IMR-90 (cell line): ENCODE measurements at regions not wholly inside any gene's neighbourhood (a gene's known extent, or its start where the extent isn't known, plus 50 kb on each side); places are given as distances from the start of the nearest gene placed in this dataset.

Experiments used
- ATAC-seq: fragments of 200-7000 bp; cut with Tn5 transposase; 2 replicates; pipeline ENCODE4 v1.9.1; 2020; ENCODE audit warnings: low read depth, mild to moderate bottlenecking, moderate library complexity
- BruUV-seq: library from RNA; stranded (reverse); fragments of 400-500 nt; replicated peaks from 2 replicates; lab custom pipeline; 2021; lab: Mats Ljungman, UMichigan
- CTCF ChIA-PET: fragments of 300-600 bp; formaldehyde crosslinking; extraction: SDS; loops from one replicate; lab custom pipeline; 2021; ENCODE audit warnings: antibody characterized with exemption; lab: Yijun Ruan, JAX
- POLR2A ChIA-PET: fragments of 300-600 bp; sonication (Branson Sonifier 250); formaldehyde crosslinking; loops from one replicate; lab custom pipeline; 2022; ENCODE audit warnings: antibody characterized with exemption; ENCODE audit not compliant: unreplicated experiment; lab: Charles Lee
- DNase-seq: peaks from one replicate; pipeline ENCODE4 v3.0.0; 2013
- H2AFZ ChIP-seq: replicated peaks from 2 replicates; pipeline ENCODE3; 2013; ENCODE audit warnings: low read length, mild to moderate bottlenecking; ENCODE audit not compliant: poor library complexity
- H2AK5ac ChIP-seq: 2 replicates; pipeline ENCODE4 v1.6.1; 2013; ENCODE audit warnings: low read depth, low read length, inconsistent platforms
- H2AK9ac ChIP-seq: replicated peaks from 2 replicates; pipeline ENCODE3; 2013; ENCODE audit warnings: mild to moderate bottlenecking, low read depth, low read length, moderate library complexity; ENCODE audit not compliant: poor library complexity
- H2BK120ac ChIP-seq: 2 replicates; pipeline ENCODE4 v1.6.1; 2013; ENCODE audit warnings: low read depth, low read length, inconsistent platforms
- H2BK15ac ChIP-seq: 3 replicates; pipeline ENCODE4 v1.6.1; 2013; ENCODE audit warnings: low read depth, low read length, inconsistent platforms
- H2BK20ac ChIP-seq: 2 replicates; pipeline ENCODE4 v1.6.1; 2013; ENCODE audit warnings: low read depth, mild to moderate bottlenecking, inconsistent platforms, low read length, moderate library complexity
- H2BK5ac ChIP-seq: 2 replicates; pipeline ENCODE4 v1.6.1; 2013; ENCODE audit warnings: mild to moderate bottlenecking, low read depth, low read length, inconsistent platforms; ENCODE audit not compliant: poor library complexity, severe bottlenecking
- H3K14ac ChIP-seq: replicated peaks from 2 replicates; pipeline ENCODE4 v1.6.1; 2013; ENCODE audit warnings: low read depth, low read length, inconsistent platforms
- H3K18ac ChIP-seq: 2 replicates; pipeline ENCODE4 v1.6.1; 2013; ENCODE audit warnings: low read depth, low read length, control low read depth
- H3K23ac ChIP-seq: 2 replicates; pipeline ENCODE4 v1.6.1; 2013; ENCODE audit warnings: low read depth, low read length, inconsistent platforms
- H3K27ac ChIP-seq: 2 replicates; pipeline ENCODE4 v1.5.1; 2013; ENCODE audit warnings: mild to moderate bottlenecking, control low read depth, low read length; ENCODE audit not compliant: insufficient read depth
- H3K27me3 ChIP-seq: 2 replicates; pipeline ENCODE4 v1.6.1; 2013; ENCODE audit warnings: low read length; ENCODE audit not compliant: control insufficient read depth, insufficient read depth
- H3K36me3 ChIP-seq: 2 replicates; pipeline ENCODE4 v1.6.1; 2013; ENCODE audit warnings: low read length, mixed read lengths; ENCODE audit not compliant: control insufficient read depth, insufficient read depth
- H3K4ac ChIP-seq: 2 replicates; pipeline ENCODE4 v1.6.1; 2013; ENCODE audit warnings: low read depth, low read length, inconsistent platforms
- H3K4me1 ChIP-seq: 2 replicates; pipeline ENCODE4 v1.6.1; 2013; ENCODE audit warnings: low read length, mixed read lengths; ENCODE audit not compliant: control insufficient read depth, insufficient read depth
- H3K4me2 ChIP-seq: 2 replicates; pipeline ENCODE4 v1.6.1; 2013; ENCODE audit warnings: low read depth, mild to moderate bottlenecking, control low read depth, low read length, moderate library complexity
- H3K4me3 ChIP-seq: 2 replicates; pipeline ENCODE4 v1.5.1; 2013; ENCODE audit warnings: low read depth, mild to moderate bottlenecking, control low read depth, low read length, moderate library complexity; ENCODE audit not compliant: insufficient read depth
- H3K56ac ChIP-seq: 2 replicates; pipeline ENCODE4 v1.6.1; 2013; ENCODE audit warnings: low read length, inconsistent platforms; ENCODE audit not compliant: insufficient read depth; ENCODE audit errors: extremely low read depth
- H3K79me1 ChIP-seq, 2 experiments: 2 replicates each; pipeline ENCODE4 v1.6.1; 2013; ENCODE audit warnings: low read length in 2 of 2, inconsistent platforms in 1 of 2, low read depth in 1 of 2
- H3K9ac ChIP-seq: 2 replicates; pipeline ENCODE4 v1.6.1; 2013; ENCODE audit warnings: low read depth, low read length, control low read depth
- H3K9me1 ChIP-seq: 2 replicates; pipeline ENCODE4 v1.6.1; 2013; ENCODE audit warnings: low read length, inconsistent platforms; ENCODE audit not compliant: insufficient read depth
- H3K9me3 ChIP-seq: 2 replicates; pipeline ENCODE4 v1.6.1; 2013; ENCODE audit warnings: low read length; ENCODE audit not compliant: control insufficient read depth, insufficient read depth
- H4K20me1 ChIP-seq: 2 replicates; pipeline ENCODE4 v1.6.1; 2013; ENCODE audit warnings: low read length, inconsistent platforms; ENCODE audit not compliant: insufficient read depth
- H4K5ac ChIP-seq: 2 replicates; pipeline ENCODE4 v1.6.1; 2013; ENCODE audit warnings: mild to moderate bottlenecking, low read depth, low read length, control low read depth
- H4K8ac ChIP-seq, 2 experiments: 2 replicates each; pipeline ENCODE4 v1.6.1; 2013; ENCODE audit warnings: low read depth in 2 of 2, low read length in 2 of 2, control low read depth in 1 of 2, inconsistent platforms in 1 of 2
- H4K91ac ChIP-seq: 2 replicates; pipeline ENCODE4 v1.6.1; 2013; ENCODE audit warnings: low read depth, low read length, inconsistent platforms; ENCODE audit not compliant: insufficient read depth
- FOS ChIP-seq: fragments of 150-350 bp; IDR thresholded peaks from 2 replicates; pipeline ENCODE4 v1.6.1; 2016; ENCODE audit warnings: low read depth, low read length
- MAFK ChIP-seq: IDR thresholded peaks from 2 replicates; pipeline ENCODE4 v1.6.1; 2012; ENCODE audit warnings: low read depth, low read length, improper control_type of control experiment
- NFE2L2 ChIP-seq: fragments of 150-350 bp; IDR thresholded peaks from 2 replicates; pipeline ENCODE4 v1.6.1; 2016; ENCODE audit warnings: low read depth, mild to moderate bottlenecking, low read length
- RAD21 ChIP-seq: IDR thresholded peaks from 2 replicates; pipeline ENCODE4 v1.6.1; 2012; ENCODE audit warnings: low read length, improper control_type of control experiment
- RCOR1 ChIP-seq: IDR thresholded peaks from 2 replicates; pipeline ENCODE4 v1.6.1; 2012; ENCODE audit warnings: mild to moderate bottlenecking, low read length, improper control_type of control experiment; ENCODE audit not compliant: insufficient replicate concordance
- RFX5 ChIP-seq: IDR thresholded peaks from 2 replicates; pipeline ENCODE4 v1.8.0; 2012; ENCODE audit warnings: low read depth, mild to moderate bottlenecking, low read length, moderate library complexity
- SMC3 ChIP-seq: fragments of 150-350 bp; IDR thresholded peaks from 2 replicates; pipeline ENCODE4 v1.6.1; 2016; ENCODE audit warnings: low read depth, mild to moderate bottlenecking, antibody characterized with exemption, low read length, moderate library complexity
- WGBS, 2 experiments: methylation state at CpG; one replicate each; pipeline versions ENCODE4 v1.1.5 to v1.1.7; 2013; ENCODE audit warnings: missing lambda C conversion rate in 2 of 2; ENCODE audit not compliant: insufficient read length in 1 of 2; ENCODE audit errors: extremely low coverage in 2 of 2; 5-methylcytosine and 5-hydroxymethylcytosine counted together
- dilution Hi-C: fragments of 300-500 bp; cut with HindIII; formaldehyde crosslinking; loops from one replicate; pipeline ENCODE4 v1.14.3; 2018; ENCODE audit warnings: low sequenced_read_pairs; ENCODE audit not compliant: unreplicated experiment
- in situ Hi-C: fragments of 300-500 bp; cut with MboI; formaldehyde crosslinking; loops from 3 replicates; pipeline ENCODE4 v1.14.3; 2019; ENCODE audit warnings: low sequenced_read_pairs, inconsistent platforms, mixed read lengths
- intact Hi-C: fragments of 100-400 bp; cut with micrococcal nuclease; formaldehyde crosslinking; loops from 2 replicates; pipeline ENCODE4 v1.10.0; 2022
- TF ChIP-seq, protein P1 (sequence below): conservative IDR thresholded peaks from 2 replicates; pipeline ENCODE4 v1.5.1; 2012; ENCODE audit warnings: mild to moderate bottlenecking, low read depth, low read length, improper control_type of control experiment

DNA sequence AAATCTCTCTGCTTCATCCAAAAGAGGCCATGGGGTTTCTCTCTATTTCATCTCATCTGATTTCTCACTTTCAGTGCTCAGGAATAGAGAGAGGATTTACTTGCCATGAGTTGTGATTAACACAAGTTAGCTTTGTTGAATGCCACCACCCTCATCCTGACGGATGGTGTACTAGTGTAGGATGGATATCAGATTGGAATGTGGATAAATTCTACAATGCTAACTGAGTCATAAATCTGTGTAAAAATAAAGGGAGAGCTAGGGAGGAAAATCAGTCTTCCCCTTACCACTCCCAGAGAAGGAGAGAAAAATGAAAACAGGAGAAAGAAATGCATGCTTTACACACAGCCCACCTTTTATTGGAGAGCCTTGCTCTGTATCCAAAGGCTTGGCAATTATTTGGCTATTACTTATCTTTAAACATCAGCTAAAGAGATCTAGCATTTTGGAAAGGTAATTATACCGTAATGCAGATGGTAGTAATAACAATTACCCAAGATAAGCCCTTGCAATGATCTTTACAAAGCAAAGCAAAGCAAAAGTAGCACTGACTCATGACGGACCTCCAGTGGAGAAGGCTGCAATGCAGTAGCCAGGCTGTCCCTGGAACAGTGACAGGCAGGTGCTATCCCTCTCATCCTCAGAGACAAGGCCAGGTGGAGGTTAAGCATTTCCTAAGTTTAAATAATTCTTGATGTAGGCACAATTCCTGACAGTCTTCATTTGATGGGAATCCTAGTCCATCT lies 306.3 kb upstream of the PPARGC1A start:
- intact Hi-C loops: no loop called here
- H3K27ac ChIP-seq: no peak overlapping the region
- H2BK120ac ChIP-seq: no peak overlapping the region
- H3K9me3 ChIP-seq: no peaks in the 10 kb centered on the region
- H3K18ac ChIP-seq: no peak overlapping the region
- peaks cover 9% of the 10 kb centered on the region for H3K4me1 ChIP-seq
- no peak overlapping the region for H2AK5ac ChIP-seq
- WGBS, 2 experiments: no CpG with 5 or more reads among the region's 3 CpGs
- in situ Hi-C loops: no loop called here
- POLR2A ChIA-PET: no interaction called here
- H2BK15ac ChIP-seq: no peak overlapping the region
- CTCF ChIA-PET: no interaction called here
- H4K8ac ChIP-seq: no peak overlapping the region
- H4K91ac ChIP-seq: no peak overlapping the region
- no peak overlapping the region for H4K5ac ChIP-seq
- H3K14ac ChIP-seq: no peak overlapping the region
- DNase-seq: peak; percentile 15
- H3K4me3 ChIP-seq: no peak overlapping the region
- TF ChIP-seq NFE2L2 (no peak), FOS (no peak), RFX5 (no peak), RCOR1 (no peak), SMC3 (no peak), MAFK (no peak), RAD21 (peak; percentile 23)
- TF ChIP-seq, protein P1, sequence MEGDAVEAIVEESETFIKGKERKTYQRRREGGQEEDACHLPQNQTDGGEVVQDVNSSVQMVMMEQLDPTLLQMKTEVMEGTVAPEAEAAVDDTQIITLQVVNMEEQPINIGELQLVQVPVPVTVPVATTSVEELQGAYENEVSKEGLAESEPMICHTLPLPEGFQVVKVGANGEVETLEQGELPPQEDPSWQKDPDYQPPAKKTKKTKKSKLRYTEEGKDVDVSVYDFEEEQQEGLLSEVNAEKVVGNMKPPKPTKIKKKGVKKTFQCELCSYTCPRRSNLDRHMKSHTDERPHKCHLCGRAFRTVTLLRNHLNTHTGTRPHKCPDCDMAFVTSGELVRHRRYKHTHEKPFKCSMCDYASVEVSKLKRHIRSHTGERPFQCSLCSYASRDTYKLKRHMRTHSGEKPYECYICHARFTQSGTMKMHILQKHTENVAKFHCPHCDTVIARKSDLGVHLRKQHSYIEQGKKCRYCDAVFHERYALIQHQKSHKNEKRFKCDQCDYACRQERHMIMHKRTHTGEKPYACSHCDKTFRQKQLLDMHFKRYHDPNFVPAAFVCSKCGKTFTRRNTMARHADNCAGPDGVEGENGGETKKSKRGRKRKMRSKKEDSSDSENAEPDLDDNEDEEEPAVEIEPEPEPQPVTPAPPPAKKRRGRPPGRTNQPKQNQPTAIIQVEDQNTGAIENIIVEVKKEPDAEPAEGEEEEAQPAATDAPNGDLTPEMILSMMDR: no peak
- dilution Hi-C loops: no loop called here
- H3K4ac ChIP-seq: no peak overlapping the region
- H2AFZ ChIP-seq: no peak overlapping the region
- no peaks in the 10 kb centered on the region for H3K36me3 ChIP-seq
- H4K20me1 ChIP-seq: no peaks in the 10 kb centered on the region
- H3K27me3 ChIP-seq: no peaks in the 10 kb centered on the region; the same call in 1 of the 2 replicates
- H2BK20ac ChIP-seq: no peak overlapping the region
- peak; percentile 56 for ATAC-seq
- H3K9ac ChIP-seq: no peak overlapping the region
- H2BK5ac ChIP-seq: no peak overlapping the region
- peaks cover 7% of the 10 kb centered on the region; the same call in 1 of the 2 replicates for H3K9me1 ChIP-seq
- H3K23ac ChIP-seq: no peak overlapping the region
- H2AK9ac ChIP-seq: no peak overlapping the region
- no TSS peak for BruUV-seq
- H3K79me1 ChIP-seq: no peaks in the 10 kb centered on the region
- H3K4me2 ChIP-seq: no peak overlapping the region
- H3K56ac ChIP-seq: no peak overlapping the region
